Endothelial cell of umbilical vein (primary cell): ENCODE measurements at regions not wholly inside any gene's neighbourhood (a gene's known extent, or its start where the extent isn't known, plus 50 kb on each side); places are given as distances from the start of the nearest gene placed in this dataset.

Experiments
- EZH2 ChIP-seq: IDR thresholded peaks from 2 replicates; pipeline ENCODE4 v1.6.1; 2012; ENCODE audit warnings: borderline replicate concordance, low read depth, mild to moderate bottlenecking, moderate library complexity, low read length, inconsistent platforms; ENCODE audit not compliant: severe bottlenecking
- FOS ChIP-seq: IDR thresholded peaks from 2 replicates; pipeline ENCODE4 v1.6.1; 2011; ENCODE audit warnings: mild to moderate bottlenecking, low read length, moderate library complexity, borderline replicate concordance; ENCODE audit not compliant: insufficient read depth
- POLR2A ChIP-seq: IDR thresholded peaks from 2 replicates; pipeline ENCODE4 v1.6.1; 2012; ENCODE audit warnings: low read depth, mild to moderate bottlenecking, control low read depth, low read length
- TF ChIP-seq, protein P1 (sequence below), 2 donors: IDR thresholded peaks; 1 replicate in 1 of 2; 2 replicates in 1 of 2; pipeline ENCODE4 v1.5.1; 2011; ENCODE audit warnings: low read length in 2 of 2, mild to moderate bottlenecking in 2 of 2, moderate library complexity in 2 of 2, control low read depth in 1 of 2, inconsistent platforms in 1 of 2, low read depth in 1 of 2; ENCODE audit not compliant: insufficient read depth in 1 of 2; ENCODE audit errors: extremely low read depth in 1 of 2

DNA sequence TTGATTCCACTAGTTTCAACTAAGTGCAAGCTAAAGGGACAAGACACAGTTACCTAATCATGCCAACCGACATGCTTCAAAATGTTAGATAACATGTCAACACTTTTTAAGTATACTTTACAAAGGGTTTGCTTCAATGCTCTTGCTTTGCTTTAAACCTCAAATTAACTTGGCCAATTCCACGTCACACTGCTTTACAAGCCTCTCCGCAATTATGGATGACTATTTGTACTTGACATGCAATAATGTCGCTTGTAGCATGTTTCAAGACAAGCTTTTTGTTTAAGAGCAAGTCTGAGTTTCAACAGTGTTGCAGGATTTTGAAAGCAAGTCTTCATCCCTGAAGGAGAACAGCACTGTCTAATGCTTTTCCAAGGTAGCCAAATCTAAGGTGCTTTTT, 86.9 kb downstream of the CNTN3 start:
- TF ChIP-seq, protein P1, sequence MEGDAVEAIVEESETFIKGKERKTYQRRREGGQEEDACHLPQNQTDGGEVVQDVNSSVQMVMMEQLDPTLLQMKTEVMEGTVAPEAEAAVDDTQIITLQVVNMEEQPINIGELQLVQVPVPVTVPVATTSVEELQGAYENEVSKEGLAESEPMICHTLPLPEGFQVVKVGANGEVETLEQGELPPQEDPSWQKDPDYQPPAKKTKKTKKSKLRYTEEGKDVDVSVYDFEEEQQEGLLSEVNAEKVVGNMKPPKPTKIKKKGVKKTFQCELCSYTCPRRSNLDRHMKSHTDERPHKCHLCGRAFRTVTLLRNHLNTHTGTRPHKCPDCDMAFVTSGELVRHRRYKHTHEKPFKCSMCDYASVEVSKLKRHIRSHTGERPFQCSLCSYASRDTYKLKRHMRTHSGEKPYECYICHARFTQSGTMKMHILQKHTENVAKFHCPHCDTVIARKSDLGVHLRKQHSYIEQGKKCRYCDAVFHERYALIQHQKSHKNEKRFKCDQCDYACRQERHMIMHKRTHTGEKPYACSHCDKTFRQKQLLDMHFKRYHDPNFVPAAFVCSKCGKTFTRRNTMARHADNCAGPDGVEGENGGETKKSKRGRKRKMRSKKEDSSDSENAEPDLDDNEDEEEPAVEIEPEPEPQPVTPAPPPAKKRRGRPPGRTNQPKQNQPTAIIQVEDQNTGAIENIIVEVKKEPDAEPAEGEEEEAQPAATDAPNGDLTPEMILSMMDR (IDR thresholded peaks at IDR 0.05; ENCODE audit: extremely low read depth in 1 of 2, insufficient read depth in 1 of 2, low read depth in 1 of 2, low read length in 2 of 2), result no peak
- TF ChIP-seq POLR2A (no peak), EZH2 (no peak), FOS (no peak)
